Activated CD4-positive, alpha-beta T cell treated with anti-CD3 and anti-CD28 coated beads, Interleukin-10, Interleukin-2, amounts not matched to agents 100 ng/mL and 50 ng/mL, durations not matched to agents 16 hours and 8 hours (primary cell): ENCODE measurements at regions not wholly inside any gene's neighbourhood (a gene's known extent, or its start where the extent isn't known, plus 50 kb on each side); places are given as distances from the start of the nearest gene placed in this dataset.
"Not testable (repeated sequence)": the region's sequence is repeated elsewhere in the genome, so short reads cannot be mapped to it uniquely, and the experiment has no call there.

Experiments
- DNase-seq: peaks from one replicate; pipeline ENCODE4 v3.0.0-alpha.2; 2020

GRCh38 chr7:124208173-124208572 lies 175.3 kb upstream of the TMEM229A start:
- no peak for DNase-seq

- DNase-seq: no peak
Measured at GRCh38 chr7:124205526-124205925, 172.7 kb upstream of the TMEM229A start.

GRCh38 chr7:124202546-124202945 lies 169.7 kb upstream of the TMEM229A start:
- DNase-seq: no peak

GRCh38 chr7:124201768-124202349 lies 169.0 kb upstream of the TMEM229A start:
- no peak for DNase-seq

GRCh38 chr7:124196519-124196918 lies 163.7 kb upstream of the TMEM229A start:
- no peak for DNase-seq

- no peak for DNase-seq
Measured at GRCh38 chr7:124192885-124193284, 160.0 kb upstream of the TMEM229A start.

- no peak for DNase-seq
Measured at GRCh38 chr7:124191713-124192112, 158.8 kb upstream of the TMEM229A start.

GRCh38 chr7:124191030-124191429 lies 158.2 kb upstream of the TMEM229A start:
- DNase-seq: no peak

GRCh38 chr7:124188576-124188975 lies 155.7 kb upstream of the TMEM229A start:
- no peak for DNase-seq

- no peak for DNase-seq
Measured at GRCh38 chr7:124187962-124188361, 155.1 kb upstream of the TMEM229A start.

GRCh38 chr7:124183649-124184048 lies 150.8 kb upstream of the TMEM229A start:
- DNase-seq: no peak

GRCh38 chr7:124179641-124180040 lies 146.8 kb upstream of the TMEM229A start:
- DNase-seq: no peak

- no peak for DNase-seq
Measured at GRCh38 chr7:124177891-124178290, 145.0 kb upstream of the TMEM229A start.

GRCh38 chr7:124171812-124172211 lies 138.9 kb upstream of the TMEM229A start:
- DNase-seq: not testable (repeated sequence)

- no peak for DNase-seq
Measured at GRCh38 chr7:124171068-124171467, 138.2 kb upstream of the TMEM229A start.

GRCh38 chr7:124168616-124169015 lies 135.7 kb upstream of the TMEM229A start:
- DNase-seq: no peak

GRCh38 chr7:124162667-124163066 lies 129.8 kb upstream of the TMEM229A start:
- DNase-seq: no peak

GRCh38 chr7:124155432-124156022 lies 122.7 kb upstream of the TMEM229A start:
- DNase-seq: no peak

- no peak for DNase-seq
Measured at GRCh38 chr7:124152859-124153692, 120.2 kb upstream of the TMEM229A start.

GRCh38 chr7:124137664-124138063 lies 104.8 kb upstream of the TMEM229A start:
- no peak for DNase-seq

- DNase-seq: no peak
Measured at GRCh38 chr7:124124201-124124600, 91.3 kb upstream of the TMEM229A start.

GRCh38 chr7:124120911-124121310 lies 88.0 kb upstream of the TMEM229A start:
- DNase-seq: no peak

- DNase-seq: no peak
Measured at GRCh38 chr7:124113045-124113444, 80.2 kb upstream of the TMEM229A start.

- DNase-seq: no peak
Measured at GRCh38 chr7:124106575-124106974, 73.7 kb upstream of the TMEM229A start.
